ENCODE measurements at regions not wholly inside any gene's neighbourhood (a gene's known extent, or its start where the extent isn't known, plus 50 kb on each side); places are given as distances from the start of the nearest gene placed in this dataset.

DNA sequence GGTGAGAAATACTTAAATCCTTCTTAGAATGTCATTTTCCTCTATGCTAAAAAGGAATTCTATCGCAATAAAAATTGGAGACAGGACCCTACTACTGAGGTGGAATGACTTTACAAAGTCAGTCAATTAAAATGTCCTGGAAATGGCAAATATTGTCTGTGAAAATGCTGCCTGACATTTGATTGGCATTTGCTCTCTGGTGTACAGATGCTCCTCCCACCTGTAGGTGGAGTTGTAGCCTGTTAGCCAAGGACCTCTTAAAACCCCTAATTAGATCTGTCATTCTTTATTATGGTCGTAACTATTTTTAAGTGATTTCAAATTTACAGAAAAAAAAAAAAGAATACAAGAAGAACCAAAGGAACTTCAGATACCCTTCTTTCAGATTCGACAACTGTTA lies 393.1 kb upstream of the KLHL29 start:
- TF ChIP-seq, protein P1, sequence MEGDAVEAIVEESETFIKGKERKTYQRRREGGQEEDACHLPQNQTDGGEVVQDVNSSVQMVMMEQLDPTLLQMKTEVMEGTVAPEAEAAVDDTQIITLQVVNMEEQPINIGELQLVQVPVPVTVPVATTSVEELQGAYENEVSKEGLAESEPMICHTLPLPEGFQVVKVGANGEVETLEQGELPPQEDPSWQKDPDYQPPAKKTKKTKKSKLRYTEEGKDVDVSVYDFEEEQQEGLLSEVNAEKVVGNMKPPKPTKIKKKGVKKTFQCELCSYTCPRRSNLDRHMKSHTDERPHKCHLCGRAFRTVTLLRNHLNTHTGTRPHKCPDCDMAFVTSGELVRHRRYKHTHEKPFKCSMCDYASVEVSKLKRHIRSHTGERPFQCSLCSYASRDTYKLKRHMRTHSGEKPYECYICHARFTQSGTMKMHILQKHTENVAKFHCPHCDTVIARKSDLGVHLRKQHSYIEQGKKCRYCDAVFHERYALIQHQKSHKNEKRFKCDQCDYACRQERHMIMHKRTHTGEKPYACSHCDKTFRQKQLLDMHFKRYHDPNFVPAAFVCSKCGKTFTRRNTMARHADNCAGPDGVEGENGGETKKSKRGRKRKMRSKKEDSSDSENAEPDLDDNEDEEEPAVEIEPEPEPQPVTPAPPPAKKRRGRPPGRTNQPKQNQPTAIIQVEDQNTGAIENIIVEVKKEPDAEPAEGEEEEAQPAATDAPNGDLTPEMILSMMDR (IDR thresholded peaks at IDR 0.05) = peak; percentile 33
- no peak for TF ChIP-seq EZH2phosphoT487 (IDR thresholded peaks at IDR 0.05)
